Heart left ventricle (tissue), 13 donors: ENCODE measurements at regions not wholly inside any gene's neighbourhood (a gene's known extent, or its start where the extent isn't known, plus 50 kb on each side); places are given as distances from the start of the nearest gene placed in this dataset.

ENCODE experiments used
- POLR2A ChIP-seq, 2 donors: fragments of 450-650 bp; IDR thresholded peaks; one replicate each; pipeline ENCODE4 v1.6.1; 2017; ENCODE audit warnings: antibody characterized with exemption in 2 of 2, mild to moderate bottlenecking in 2 of 2, moderate library complexity in 2 of 2
- TF ChIP-seq, protein P1 (sequence below), 12 donors: fragments of 200-600 bp; sonication (generic) in 4 of 12; IDR thresholded peaks; one replicate each; pipeline versions ENCODE4 v1.5.0 to v1.8.0; 2018 to 2022; ENCODE audit warnings: antibody characterized with exemption in 12 of 12, mild to moderate bottlenecking in 5 of 12
- donor health status: ischemic (EF 13 %, LVEDD 7.1; RV severe dilation, severe dysfunction).
- donor health status: DM: no; HTN: yes; CAD: no.
- donor health status: DM: no; HTN: no; CAD: no.
- donor health status: ischemic (EF 25% LVEDD 6.9; RV normal size, moderate dysfunction).
- donor health status: ischemic (EF 25% LVEDD 5.7; RV mildly dilated, moderate dysfunction).
- donor health status: ischemic (EF 35%, LVEDD 5.7; RV mildly dilated, moderate dysfunction).
- donor health status: nonischemic (EF 11% LVEDD 7.7; RV severe dilation, severe dysfunction).
- donor health status: DM: yes; HTN: yes; CAD: no.
- donor health status: PGD.
- donor health status: ischemic (EF 29% LVEDD 5.4; RV normal size, mild dysfunction).
- donor health status: nonischemic (EF 23%, LVEDD 6.1; RV moderate dilation, normal function).

DNA sequence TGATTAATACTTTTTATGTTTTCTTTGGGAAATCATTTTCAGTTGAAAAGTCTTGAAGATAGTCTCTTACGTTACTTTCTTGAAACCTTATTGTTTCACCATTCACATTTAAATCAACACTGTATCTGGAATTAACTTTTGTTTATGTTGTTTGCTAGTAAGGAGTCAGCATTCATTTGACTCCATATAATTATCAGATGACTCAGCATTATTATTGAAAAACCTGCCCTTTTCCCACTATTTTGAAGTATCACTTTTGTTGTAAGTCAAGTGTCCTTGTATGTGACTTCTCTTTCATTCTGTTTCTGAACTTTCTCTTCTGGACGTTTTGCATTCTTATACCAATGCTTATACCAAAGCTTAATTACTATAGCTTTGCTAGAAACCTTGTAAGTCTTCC lies 186.1 kb upstream of the KLF12 start:
- TF ChIP-seq, protein P1, sequence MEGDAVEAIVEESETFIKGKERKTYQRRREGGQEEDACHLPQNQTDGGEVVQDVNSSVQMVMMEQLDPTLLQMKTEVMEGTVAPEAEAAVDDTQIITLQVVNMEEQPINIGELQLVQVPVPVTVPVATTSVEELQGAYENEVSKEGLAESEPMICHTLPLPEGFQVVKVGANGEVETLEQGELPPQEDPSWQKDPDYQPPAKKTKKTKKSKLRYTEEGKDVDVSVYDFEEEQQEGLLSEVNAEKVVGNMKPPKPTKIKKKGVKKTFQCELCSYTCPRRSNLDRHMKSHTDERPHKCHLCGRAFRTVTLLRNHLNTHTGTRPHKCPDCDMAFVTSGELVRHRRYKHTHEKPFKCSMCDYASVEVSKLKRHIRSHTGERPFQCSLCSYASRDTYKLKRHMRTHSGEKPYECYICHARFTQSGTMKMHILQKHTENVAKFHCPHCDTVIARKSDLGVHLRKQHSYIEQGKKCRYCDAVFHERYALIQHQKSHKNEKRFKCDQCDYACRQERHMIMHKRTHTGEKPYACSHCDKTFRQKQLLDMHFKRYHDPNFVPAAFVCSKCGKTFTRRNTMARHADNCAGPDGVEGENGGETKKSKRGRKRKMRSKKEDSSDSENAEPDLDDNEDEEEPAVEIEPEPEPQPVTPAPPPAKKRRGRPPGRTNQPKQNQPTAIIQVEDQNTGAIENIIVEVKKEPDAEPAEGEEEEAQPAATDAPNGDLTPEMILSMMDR (IDR thresholded peaks at IDR 0.05) = no peak
- TF ChIP-seq POLR2A (IDR thresholded peaks at IDR 0.05) = no peak
